ENCODE measurements at regions not wholly inside any gene's neighbourhood (a gene's known extent, or its start where the extent isn't known, plus 50 kb on each side); places are given as distances from the start of the nearest gene placed in this dataset.
"Not testable (repeated sequence)": the region's sequence is repeated elsewhere in the genome, so short reads cannot be mapped to it uniquely, and the experiment has no call there.

DNA sequence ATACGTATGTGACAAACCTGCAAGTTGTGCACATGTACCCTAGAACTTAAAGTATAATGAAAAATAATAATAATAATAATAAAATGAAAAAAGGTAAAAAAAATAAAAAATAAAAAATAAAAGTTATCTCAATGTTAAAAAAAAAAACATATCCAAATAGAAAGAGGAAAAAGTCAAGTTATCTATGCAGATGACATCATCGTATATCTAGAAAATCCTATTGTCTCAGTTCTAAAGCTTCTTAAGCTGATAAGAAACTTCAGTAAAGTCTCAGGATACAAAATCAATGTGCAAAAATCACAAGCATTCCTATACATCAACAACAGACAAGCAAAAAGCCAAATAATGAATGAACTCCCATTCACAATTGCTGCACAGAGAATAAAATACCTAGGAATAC is 466.6 kb upstream of the PHF14 start:
- no peaks in the 10 kb centered on the region for H3K4me1 ChIP-seq
- no peaks in the 10 kb centered on the region for H4K20me1 ChIP-seq
- no peak for TF ChIP-seq Cebpa-rat (IDR thresholded peaks at IDR 0.05)
- no peaks in the 10 kb centered on the region for H3K9me3 ChIP-seq
- no peak overlapping the region for H3K4me2 ChIP-seq
- no peak overlapping the region for H3K4me3 ChIP-seq
- H3K9ac ChIP-seq = no peak overlapping the region
- no peak overlapping the region for H3K27ac ChIP-seq
- H3K27me3 ChIP-seq = no peaks in the 10 kb centered on the region
- no peaks in the 10 kb centered on the region for H3K36me3 ChIP-seq

- H3K4me2 ChIP-seq = no peak overlapping the region
- no peaks in the 10 kb centered on the region for H3K9me3 ChIP-seq
- H3K36me3 ChIP-seq = no peaks in the 10 kb centered on the region
- TF ChIP-seq Cebpa-rat (IDR thresholded peaks at IDR 0.05) = no peak
- H3K4me1 ChIP-seq = no peaks in the 10 kb centered on the region
- H3K4me3 ChIP-seq = no peak overlapping the region
- no peak overlapping the region for H3K9ac ChIP-seq
- no peaks in the 10 kb centered on the region for H3K27me3 ChIP-seq
- H3K27ac ChIP-seq = no peak overlapping the region
- no peaks in the 10 kb centered on the region for H4K20me1 ChIP-seq
Measured at GRCh38 chr7:10521306-10521705, 452.4 kb upstream of the PHF14 start.

DNA sequence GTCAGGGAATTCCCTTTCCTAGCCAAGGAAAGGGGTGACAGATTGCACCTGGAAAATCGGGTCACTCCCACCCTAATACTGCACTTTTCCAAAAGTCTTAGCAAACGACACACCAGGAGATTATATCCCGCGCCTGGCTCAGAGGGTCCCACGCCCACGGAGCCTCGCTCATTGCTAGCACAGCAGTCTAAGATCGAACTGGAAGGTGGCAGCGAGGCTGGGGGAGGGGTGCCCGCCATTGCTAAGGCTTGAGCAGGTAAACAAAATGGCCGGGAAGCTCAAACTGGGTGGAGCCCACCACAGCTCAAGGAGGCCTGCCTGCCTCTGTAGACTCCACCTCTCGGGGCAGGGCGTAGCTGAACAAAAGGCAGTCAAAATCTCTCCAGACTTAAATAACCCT is 440.2 kb upstream of the PHF14 start:
- H3K4me1 ChIP-seq, H3K9ac ChIP-seq, H4K20me1 ChIP-seq, H3K4me2 ChIP-seq, H3K27ac ChIP-seq, H3K36me3 ChIP-seq, H3K27me3 ChIP-seq, H3K9me3 ChIP-seq, H3K4me3 ChIP-seq: not testable (repeated sequence)

- no peaks in the 10 kb centered on the region for H3K27me3 ChIP-seq
- H3K4me1 ChIP-seq = no peaks in the 10 kb centered on the region
- no peak for TF ChIP-seq Cebpa-rat (IDR thresholded peaks at IDR 0.05)
- no peak overlapping the region for H3K4me2 ChIP-seq
- no peaks in the 10 kb centered on the region for H3K36me3 ChIP-seq
- no peak overlapping the region for H3K9ac ChIP-seq
- H3K9me3 ChIP-seq = no peaks in the 10 kb centered on the region
- no peaks in the 10 kb centered on the region for H4K20me1 ChIP-seq
- H3K27ac ChIP-seq = no peak overlapping the region
- H3K4me3 ChIP-seq = no peak overlapping the region
Measured at GRCh38 chr7:10536561-10536960, 437.1 kb upstream of the PHF14 start.

DNA sequence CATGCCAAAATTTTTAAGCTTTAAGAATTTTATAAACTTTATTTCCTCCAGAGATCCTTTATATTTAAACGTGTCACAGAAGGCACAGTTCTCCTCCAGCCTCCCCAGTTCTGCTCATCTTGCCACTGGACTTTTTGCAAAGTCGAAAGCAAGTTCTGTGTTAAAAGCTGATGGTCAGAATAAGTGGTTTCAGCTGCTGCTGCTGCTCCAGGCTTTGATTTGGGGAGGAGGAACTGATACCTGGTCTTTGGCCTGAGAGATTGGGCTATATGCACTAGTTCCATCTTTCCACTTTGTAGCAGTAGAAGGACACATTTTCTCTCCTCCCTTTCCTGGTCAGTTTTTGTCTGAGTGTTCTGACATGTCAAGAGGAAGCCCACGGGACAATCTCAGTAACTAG is 435.9 kb upstream of the PHF14 start:
- no peak overlapping the region for H3K4me3 ChIP-seq

GRCh38 chr7:10557375-10557774 is 416.3 kb upstream of the PHF14 start:
- Histone ChIP-seq H3K4me2 (no peak overlapping the region), H3K9ac (no peak overlapping the region), H3K36me3 (no peaks in the 10 kb centered on the region), H3K9me3 (no peaks in the 10 kb centered on the region), H3K4me1 (no peaks in the 10 kb centered on the region), H3K27me3 (no peaks in the 10 kb centered on the region), H3K4me3 (no peak overlapping the region), H3K27ac (no peak overlapping the region), H4K20me1 (no peaks in the 10 kb centered on the region)
- no peak for TF ChIP-seq Cebpa-rat (IDR thresholded peaks at IDR 0.05)

More for the DNA sequence above, 435.9 kb upstream of the PHF14 start:
- H3K9ac ChIP-seq = no peak overlapping the region
- no peaks in the 10 kb centered on the region for H3K9me3 ChIP-seq
- no peak overlapping the region for H3K27ac ChIP-seq
- no peaks in the 10 kb centered on the region for H3K4me1 ChIP-seq
- H3K36me3 ChIP-seq = no peaks in the 10 kb centered on the region
- no peak overlapping the region for H3K4me2 ChIP-seq
- no peaks in the 10 kb centered on the region for H4K20me1 ChIP-seq
- no peaks in the 10 kb centered on the region for H3K27me3 ChIP-seq
- no peak for TF ChIP-seq Cebpa-rat (IDR thresholded peaks at IDR 0.05)

DNA sequence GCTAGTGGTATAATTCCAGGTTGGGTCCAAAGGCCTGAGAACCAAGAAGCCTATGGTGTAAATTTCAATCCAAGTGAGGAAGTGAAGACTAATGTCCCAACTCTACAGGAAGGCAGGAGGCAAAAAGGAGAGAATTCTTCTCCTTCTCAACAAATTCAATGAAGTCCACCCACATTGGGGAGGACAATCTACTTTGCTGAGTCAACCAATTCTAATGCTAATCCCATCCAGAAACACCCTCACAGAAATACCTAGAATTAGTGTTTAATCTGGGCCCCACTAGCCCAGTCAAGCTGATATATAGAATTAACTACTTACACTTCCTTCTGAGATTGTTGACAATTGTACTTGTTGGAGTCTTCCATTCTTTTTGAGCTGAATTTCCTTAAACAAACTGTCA is 413.2 kb upstream of the PHF14 start:
- Histone ChIP-seq H3K4me2 (no peak overlapping the region), H3K36me3 (no peaks in the 10 kb centered on the region), H3K4me1 (no peaks in the 10 kb centered on the region), H3K4me3 (no peak overlapping the region), H3K27ac (no peak overlapping the region), H4K20me1 (no peaks in the 10 kb centered on the region), H3K9ac (no peak overlapping the region), H3K9me3 (no peaks in the 10 kb centered on the region), H3K27me3 (no peaks in the 10 kb centered on the region)
- TF ChIP-seq Cebpa-rat (IDR thresholded peaks at IDR 0.05) = no peak

DNA sequence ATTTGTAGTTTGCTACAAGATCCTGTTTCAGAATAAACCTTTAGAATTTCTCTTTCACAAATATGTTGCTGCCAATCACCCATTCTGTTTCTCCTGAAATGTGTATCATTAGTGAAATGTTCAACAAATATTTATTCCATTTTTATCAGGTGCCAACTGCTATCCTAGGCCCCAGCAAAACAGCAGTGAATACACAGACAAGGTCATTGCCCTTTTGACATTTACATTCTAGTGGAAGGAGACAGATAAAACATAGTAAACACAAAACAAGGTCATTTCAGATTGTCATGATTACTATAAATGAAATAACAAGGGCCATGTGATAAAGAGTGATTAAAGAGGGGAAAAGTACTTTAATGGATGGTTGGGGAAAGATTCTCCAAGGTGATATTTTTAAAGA is 404.8 kb upstream of the PHF14 start:
- H3K27me3 ChIP-seq = no peaks in the 10 kb centered on the region
- no peak overlapping the region for H3K4me3 ChIP-seq
- peaks cover 6% of the 10 kb centered on the region; the same call in 1 of the 2 replicates for H3K4me1 ChIP-seq
- no peak overlapping the region for H3K9ac ChIP-seq
- TF ChIP-seq Cebpa-rat (IDR thresholded peaks at IDR 0.05) = no peak
- no peaks in the 10 kb centered on the region for H3K9me3 ChIP-seq
- H3K4me2 ChIP-seq = no peak overlapping the region
- H4K20me1 ChIP-seq = no peaks in the 10 kb centered on the region
- no peak overlapping the region for H3K27ac ChIP-seq
- no peaks in the 10 kb centered on the region for H3K36me3 ChIP-seq

- TF ChIP-seq Cebpa-rat (IDR thresholded peaks at IDR 0.05) = no peak
- Histone ChIP-seq H3K36me3 (no peaks in the 10 kb centered on the region), H3K4me1 (peaks cover 6% of the 10 kb centered on the region; the same call in 1 of the 2 replicates), H3K4me2 (no peak overlapping the region), H3K9me3 (no peaks in the 10 kb centered on the region), H4K20me1 (no peaks in the 10 kb centered on the region), H3K4me3 (no peak overlapping the region), H3K27me3 (no peaks in the 10 kb centered on the region), H3K27ac (no peak overlapping the region), H3K9ac (no peak overlapping the region)
Measured at GRCh38 chr7:10571759-10572158, 401.9 kb upstream of the PHF14 start.

DNA sequence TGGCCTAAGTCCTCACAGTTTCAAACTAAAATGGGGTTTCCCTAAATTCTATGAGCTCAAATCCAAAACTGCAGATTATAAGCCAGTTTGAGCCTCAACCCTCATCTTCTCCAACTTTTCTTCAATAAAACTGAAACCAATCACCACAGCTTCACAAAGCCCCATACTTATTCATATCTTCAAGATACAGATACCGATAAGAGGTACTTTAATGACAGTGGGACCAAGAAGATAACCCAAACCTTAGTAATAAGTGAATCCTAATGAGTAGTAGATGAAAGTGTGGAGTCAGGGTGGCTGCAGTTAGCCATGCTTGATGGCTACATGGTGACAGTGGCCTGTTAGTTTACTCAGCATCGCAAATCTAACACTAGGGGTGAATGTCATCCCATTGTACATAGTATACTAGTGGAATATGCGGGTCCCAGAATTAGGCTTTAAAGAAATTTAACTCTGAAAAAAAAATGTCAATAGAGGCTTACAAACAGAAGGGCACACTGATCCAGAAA is 395.8 kb upstream of the PHF14 start:
- no peak for TF ChIP-seq Cebpa-rat (IDR thresholded peaks at IDR 0.05)
- Histone ChIP-seq H3K27ac (no peak overlapping the region), H3K9me3 (no peaks in the 10 kb centered on the region), H4K20me1 (no peaks in the 10 kb centered on the region), H3K4me3 (no peak overlapping the region), H3K36me3 (no peaks in the 10 kb centered on the region), H3K4me1 (no peaks in the 10 kb centered on the region), H3K27me3 (no peaks in the 10 kb centered on the region), H3K9ac (no peak overlapping the region), H3K4me2 (no peak overlapping the region)

GRCh38 chr7:10579561-10579960 is 394.1 kb upstream of the PHF14 start:
- Histone ChIP-seq H3K4me3 (no peak overlapping the region), H3K27me3 (no peaks in the 10 kb centered on the region), H3K9me3 (no peaks in the 10 kb centered on the region), H4K20me1 (no peaks in the 10 kb centered on the region), H3K4me2 (no peak overlapping the region), H3K4me1 (no peaks in the 10 kb centered on the region), H3K36me3 (no peaks in the 10 kb centered on the region), H3K27ac (no peak overlapping the region), H3K9ac (no peak overlapping the region)
- no peak for TF ChIP-seq Cebpa-rat (IDR thresholded peaks at IDR 0.05)

Data from BLaER1 (cell line).